ENCODE measurements at regions not wholly inside any gene's neighbourhood (a gene's known extent, or its start where the extent isn't known, plus 50 kb on each side); places are given as distances from the start of the nearest gene placed in this dataset.

DNA sequence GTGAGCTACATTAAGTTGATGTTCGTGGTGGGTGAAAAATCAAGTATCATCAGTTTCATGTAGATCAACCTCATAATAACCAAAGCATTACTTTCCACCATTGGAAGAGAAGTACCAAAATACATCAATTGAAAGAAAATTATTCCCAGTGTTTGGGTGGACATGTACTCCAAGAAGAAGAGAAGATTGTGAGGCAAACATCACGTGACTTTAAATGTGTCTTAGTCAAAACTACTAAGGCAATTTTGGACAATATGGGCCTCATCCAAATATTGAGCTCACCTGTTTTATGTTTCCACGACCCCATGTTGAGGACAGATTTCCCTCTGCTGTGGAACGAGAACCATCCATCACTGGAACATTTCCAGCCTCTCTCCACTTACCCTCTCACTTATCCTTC is 303.0 kb upstream of the LMCD1 start:
- DNase-seq (ENCODE audit: low spot score) = no peak

DNA sequence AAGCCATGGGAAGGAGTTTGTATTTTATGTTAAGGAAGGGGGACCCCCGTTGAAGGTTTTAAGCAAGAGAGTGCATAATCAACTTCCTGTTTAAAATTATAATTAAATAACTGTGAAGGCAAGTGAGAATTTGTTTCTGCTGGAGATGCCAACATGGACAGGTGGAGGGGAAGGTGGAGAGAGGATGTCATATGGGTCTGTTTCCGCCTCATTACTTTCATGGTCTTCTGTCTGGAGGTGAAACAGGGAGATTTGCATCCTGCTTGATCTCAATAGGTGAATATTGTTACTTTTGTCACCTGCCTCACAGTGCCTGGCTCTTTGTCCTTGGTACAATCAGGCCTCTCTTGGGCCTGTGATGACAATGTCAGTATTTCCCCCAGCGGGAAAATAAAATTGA is 300.6 kb upstream of the LMCD1 start:
- DNase-seq (ENCODE audit: low spot score) = no peak

DNA sequence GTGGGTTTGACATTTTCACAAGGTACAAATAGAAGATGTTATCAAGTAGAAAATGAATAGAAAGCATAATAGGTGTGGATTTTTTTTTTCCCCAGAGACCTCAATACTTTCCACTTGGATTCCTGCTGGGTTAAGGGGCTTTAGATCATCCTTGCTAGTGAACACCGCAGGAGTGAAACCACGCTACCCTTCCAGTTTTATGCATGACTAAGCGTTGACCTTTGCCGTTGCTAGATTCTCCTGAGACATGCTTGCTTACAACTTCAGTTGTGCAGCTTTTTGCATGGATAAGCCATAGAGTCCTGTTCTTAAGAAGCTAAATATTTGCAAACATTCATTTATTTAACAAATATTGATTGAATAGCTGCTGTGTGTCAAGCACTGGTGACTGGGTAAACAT is 299.7 kb upstream of the LMCD1 start:
- DNase-seq (ENCODE audit: low spot score) = no peak

DNA sequence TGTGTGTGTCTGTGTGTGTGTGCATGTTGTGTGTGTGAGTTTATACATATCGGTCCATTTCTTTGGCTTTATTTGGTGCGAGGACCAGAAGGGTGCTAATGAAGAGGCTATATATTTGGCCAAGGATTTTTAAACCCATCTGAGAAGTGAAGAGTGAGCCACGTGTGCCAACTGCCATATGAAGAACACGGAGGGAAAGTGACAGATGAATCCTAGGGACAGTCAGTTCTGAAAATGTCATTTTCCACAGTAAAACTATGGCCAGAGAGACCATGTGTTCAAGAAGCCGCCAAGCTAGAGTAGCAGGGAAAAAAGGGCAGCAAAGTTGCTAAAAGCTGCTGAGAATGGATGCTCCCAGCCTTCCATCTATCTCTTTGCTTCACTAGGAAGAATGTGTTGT is 297.3 kb upstream of the LMCD1 start:
- DNase-seq (ENCODE audit: low spot score) = no peak

DNA sequence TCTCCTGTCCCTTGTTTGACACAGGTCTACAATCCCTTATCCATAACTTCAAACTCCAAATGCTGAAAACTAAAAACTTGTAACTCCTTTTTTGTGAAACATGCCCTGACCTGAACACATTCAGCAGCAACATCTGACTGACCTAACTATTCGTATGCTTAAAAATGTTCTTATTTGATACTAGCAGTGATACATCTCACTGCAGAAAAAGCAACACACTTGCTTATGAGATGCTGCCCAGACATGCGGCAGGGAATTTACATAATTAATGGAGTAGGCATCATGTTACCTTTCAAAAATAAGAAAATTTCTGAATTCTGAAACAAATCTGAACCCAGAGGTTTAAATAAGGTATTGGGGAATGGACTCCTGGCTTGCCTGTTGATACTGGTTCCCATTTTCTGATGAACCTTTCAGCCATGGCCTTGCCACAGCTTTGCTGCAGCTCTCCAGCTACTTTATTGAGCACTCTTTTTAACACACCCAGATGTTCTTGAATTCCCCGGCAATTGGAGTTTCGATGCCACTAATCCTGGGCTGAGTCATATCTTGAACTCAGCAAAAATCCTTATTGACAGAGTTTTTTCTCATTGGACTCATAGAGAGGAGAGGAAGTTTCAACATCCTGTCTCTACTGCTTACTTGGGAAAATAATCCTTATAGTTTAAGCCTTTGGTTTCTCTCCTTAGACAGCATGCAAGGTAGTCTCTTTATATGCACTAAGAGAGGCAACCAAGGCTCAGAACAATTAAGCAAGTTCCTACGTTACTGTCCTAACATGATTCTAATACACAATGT is 296.6 kb upstream of the LMCD1 start:
- no peak for DNase-seq (ENCODE audit: low spot score)

DNA sequence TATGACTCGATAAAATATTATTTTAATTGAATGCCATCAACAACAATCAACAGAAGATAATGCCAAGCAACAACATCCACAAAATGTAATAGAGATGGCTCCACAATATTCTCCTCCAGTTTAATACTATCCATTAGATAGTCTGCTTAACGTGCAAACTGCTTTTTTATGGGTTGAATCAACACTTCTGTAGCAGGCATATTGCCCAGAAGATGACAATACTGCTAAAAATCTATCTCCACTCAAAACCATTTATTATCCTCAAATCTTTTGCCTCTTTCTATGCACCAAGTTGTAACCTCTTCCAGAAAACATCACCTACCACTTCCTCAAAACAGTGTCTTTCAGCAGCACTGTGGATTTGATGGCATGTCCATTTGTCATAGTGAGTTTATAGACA is 295.7 kb upstream of the LMCD1 start:
- no peak for DNase-seq (ENCODE audit: low spot score)

DNA sequence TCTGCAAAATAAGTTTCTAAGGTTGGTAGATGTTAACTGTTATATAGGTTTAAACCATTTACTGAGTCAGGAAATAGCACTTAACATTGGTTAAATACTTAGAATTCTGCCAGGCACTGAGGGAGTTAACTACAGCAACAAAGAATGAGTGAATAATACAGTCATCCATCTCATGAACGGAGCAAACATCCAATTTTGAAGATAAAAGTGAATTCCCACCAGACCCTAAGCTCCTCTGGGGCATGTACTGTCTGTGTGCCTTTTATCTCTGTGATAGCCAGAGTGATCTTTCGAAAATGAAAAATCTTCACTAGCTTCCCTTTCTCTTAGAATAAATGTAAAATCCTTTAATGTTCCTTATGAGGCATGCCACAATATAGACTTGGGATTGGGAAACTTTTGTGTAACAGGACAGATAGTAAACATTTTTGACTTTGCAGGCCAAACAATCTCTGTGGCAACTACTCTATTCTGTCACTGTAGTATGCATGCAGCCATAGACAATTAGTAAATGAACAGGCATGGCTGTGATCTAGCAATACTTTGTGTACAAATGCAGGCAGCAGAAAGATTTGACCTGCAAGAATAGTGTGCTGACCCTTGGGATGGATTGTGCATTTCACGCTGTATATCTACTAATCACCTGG is 294.5 kb upstream of the LMCD1 start:
- DNase-seq (ENCODE audit: low spot score) = no peak

DNA sequence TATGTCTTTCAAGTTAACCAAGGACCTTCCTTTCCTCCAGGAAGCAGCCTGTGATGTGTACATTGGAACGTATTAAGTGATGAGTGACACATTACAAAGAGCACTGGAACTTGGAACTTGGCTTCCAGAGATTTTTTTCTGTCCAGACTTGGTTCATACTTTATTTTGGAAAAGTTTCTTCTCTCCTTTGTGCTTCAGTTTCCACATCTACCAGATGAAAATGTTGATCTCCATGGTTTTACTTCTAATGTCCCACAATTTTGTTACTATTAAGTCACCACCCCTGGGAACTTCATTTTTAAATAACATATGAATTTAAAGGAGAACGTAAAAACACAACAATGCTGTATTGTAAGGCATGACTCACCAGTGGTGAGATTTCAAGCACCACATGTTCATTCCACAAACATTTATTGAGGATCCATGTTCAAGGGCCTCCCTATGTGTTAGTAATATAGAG is 290.7 kb upstream of the LMCD1 start:
- no peak for DNase-seq (ENCODE audit: low spot score)

DNA sequence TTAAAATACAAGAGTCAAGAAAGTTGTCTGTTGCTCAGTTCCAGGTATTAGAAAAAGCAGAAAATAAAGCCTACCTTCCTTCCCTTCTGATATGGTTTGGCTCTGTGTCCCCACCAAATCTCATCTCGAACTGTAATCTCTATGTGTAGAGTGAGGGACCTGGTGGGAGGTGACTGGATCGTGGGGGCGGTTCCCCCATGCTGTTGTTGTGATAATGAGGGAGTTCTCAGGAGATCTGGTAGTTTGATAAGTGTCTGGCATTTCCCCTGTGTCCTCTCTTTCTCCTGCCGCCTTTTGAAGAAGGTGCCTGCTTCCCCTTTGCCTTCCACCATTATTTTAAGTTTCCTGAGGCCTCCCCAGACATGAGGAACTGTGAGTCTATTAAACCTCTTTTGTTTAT is 288.8 kb upstream of the LMCD1 start:
- no peak for DNase-seq (ENCODE audit: low spot score)

DNA sequence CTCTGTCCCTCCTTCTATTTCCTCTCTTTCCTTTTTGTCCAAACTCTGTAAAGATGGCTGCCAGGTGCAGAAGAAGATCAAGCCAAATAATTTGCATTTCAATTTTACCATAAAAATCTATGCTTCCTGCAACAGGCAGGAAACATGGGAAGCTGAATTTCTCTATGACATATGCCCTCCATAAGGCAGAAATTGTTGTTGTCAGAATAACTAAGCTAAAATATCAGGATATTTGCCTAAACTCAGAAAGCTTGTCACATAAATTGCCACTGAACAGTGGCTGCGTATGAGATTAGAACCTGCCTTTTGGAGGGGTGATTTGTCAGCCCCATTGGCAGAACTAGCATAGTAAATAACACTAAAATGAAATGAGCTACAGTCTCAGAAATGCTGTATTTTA is 288.3 kb upstream of the LMCD1 start:
- DNase-seq (ENCODE audit: low spot score) = no peak

DNA sequence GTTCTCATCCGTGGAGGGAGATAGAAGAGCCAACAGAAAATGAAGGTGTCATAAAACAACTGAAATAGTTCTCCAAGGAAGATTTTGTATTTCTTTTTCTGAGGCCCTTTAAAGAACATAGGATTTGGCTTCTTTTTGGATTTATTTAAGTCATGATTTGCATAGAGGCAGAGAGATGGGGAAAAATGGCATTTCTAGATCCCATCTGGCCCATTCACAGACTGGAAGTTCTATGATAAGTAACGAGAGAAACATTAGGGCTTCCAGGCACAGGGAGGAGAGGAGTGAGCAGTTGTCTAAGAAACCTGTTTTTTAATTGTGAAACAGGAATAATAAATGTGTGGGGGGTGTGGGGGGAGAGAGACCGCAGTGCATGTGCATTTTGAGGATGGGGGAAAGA is 285.8 kb upstream of the LMCD1 start:
- no peak for DNase-seq (ENCODE audit: low spot score)

DNA sequence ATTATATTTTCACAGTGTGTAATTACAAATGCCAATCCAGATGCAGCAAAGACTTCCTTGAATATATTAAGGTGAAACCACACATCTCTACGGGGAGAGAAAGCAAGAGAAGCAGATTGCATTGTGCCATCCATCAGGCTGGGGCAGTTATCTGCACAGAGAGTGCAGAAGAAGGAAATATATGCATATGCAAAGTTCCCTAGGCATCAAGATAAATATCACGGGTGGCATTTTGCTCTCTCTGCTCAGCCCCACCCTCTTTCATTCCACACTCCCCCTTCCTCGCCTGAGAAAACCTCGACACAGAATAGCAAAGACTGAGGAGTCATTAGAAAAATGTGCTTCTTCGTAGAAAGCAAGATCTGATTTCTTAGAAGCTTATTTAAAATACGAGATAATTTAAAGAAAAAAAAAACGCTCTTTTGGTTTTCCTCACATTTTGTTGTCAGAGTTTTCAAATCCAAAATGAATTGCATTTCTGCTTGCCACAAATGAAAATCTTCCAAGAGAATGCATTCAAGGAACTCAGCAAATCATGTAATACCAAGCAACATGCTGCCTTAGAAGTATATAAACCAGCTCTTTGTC is 283.2 kb upstream of the LMCD1 start:
- no peak for DNase-seq (ENCODE audit: low spot score)

DNA sequence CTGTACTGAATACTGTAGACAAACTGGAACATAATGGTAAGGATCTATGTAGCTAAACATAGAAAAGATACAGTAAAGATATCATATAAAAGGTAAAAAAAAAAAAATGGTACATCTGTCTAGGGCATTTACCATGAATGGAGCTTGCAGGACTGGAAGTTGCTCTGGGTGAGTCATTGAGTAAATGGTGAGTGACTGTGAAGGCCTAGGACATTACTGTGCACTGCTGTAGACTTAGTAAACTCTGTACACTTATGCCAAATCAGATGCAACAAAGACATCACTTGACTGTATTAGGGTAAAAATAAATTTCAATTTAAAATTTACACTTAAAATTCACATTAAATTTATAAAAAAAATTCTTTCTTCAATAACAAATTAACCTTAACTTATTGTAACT is 281.3 kb upstream of the LMCD1 start:
- no peak for DNase-seq (ENCODE audit: low spot score)

DNA sequence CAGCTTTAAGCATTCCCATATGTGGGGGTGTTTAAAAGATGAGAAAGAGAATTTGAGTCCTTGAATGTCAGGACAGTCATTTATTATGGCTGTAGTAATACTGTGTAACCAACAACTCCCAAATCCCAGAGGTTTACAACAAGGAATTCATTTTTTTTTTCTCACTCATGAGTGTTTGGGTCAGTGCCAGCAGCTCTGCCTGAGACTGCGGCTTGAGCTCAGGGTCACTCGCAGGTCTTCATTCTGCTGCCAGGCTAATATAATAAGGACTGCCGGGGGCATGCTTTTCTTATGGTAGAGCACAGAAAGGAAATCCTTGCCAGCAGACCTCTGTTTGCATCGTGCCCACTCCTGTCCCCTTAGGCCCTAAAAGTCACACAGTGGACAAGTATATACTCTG is 277.9 kb upstream of the LMCD1 start:
- no peak for DNase-seq (ENCODE audit: low spot score)

DNA sequence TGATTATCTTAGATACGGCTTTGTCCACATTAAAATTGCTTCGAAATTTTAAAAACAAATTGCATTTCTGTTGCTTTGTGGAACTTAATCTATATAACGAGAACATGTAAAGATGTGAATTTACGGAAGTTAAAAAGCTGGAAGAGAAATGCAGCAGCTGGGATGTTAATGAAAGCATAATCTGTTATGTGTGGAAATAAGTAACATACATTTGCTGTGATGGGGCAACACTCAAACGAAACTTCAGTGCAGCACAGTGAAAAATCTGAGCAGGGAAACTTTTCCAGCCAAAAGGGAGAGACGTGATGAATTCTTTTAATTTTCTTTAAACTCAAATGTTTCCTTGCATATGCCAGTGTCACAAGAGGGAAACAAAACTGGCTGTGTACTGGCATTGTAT is 276.7 kb upstream of the LMCD1 start:
- no peak for DNase-seq (ENCODE audit: low spot score)

DNA sequence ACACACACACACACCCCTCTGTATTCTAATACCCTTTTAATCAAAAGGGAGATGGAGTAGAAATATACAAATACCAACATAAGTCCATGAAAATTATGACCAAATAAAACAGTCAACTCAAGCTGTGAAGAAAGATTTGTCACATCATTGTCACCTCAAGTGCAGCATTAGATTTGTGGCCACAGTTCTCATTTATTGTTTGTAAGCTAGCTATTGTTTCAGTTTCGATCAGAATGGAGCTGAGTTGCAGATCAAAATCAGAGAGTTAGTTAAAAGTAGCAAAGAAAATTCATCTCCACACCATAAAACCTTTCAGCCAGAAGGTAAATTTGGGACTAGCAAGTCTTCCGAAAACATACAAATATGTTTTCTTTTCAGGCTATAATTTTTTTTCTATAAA is 267.7 kb upstream of the LMCD1 start:
- no peak for DNase-seq (ENCODE audit: low spot score)

DNA sequence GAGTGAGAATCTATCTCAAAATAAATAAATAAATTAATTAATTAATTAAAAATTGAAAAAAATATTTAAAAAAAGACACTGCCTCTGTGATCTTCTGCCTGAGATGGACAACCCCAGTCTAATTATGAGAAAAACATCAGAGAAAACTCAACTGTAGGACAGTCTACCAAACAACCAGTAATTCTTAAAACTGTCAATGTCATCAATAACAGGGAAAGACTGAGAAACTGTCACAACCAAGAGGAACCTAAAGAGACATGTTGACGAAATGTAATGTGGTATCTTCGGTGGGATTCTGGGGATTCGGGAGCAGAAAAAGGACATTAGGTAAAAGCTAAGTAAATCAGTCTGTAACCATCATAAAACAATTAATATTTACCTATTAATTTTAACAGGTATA is 265.4 kb upstream of the LMCD1 start:
- DNase-seq (ENCODE audit: low spot score) = no peak

DNA sequence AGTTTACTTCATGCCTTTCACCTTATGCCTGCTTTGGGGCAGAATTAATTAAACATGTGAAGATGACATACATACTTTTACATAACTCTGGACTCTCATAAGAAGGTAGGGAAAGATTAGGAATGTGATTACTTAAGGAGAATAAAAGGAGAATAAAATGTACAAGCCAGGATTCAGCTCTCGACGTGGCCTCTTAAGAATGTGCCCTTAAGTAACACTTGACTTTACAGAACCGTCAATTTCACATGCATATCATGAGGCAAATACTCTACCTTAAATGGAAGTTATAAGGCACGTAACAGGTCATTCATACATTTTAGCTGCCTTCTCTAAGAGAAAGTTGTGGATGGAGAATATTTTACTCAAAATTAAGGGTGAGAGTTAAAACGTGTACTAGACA is 263.7 kb upstream of the LMCD1 start:
- DNase-seq (ENCODE audit: low spot score) = no peak

DNA sequence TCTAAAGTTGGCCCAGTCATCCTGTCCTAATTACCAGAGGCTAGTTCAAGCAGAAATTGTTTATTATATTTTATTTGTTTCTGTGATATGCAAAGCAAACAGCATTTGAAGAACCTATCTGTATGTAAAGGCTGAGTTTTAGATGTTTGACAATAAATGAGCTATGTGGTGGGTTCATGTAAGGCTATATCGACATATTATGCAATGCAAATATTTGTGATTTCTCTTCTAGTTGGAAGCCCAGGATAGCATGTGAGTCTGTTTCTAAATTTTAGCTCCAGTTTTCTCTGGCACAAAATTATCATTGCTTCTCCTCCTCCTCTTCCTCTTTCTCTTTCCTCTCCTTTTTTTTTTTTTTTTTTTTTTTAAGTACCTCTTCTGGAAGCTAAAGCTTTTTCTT is 263.2 kb upstream of the LMCD1 start:
- DNase-seq (ENCODE audit: low spot score) = no peak

DNA sequence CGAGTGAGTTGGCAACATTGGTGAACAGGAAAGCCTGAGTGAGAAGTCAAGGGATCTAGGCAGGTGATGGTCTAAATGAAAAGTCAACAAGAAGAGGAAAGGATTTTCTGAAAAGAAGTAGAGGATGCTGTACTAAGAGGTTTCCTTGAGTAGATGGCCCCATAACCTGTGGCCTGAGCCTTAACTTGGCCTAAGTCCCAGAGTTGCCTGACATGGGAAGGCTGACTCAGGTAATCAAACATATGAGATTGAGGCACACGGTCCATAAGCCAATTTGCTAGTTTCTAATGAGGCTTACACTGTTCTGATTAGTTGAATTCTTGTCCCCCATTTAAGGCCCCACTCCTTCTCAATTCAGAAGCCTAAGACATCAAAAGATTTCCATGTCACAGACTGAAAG is 262.5 kb upstream of the LMCD1 start:
- DNase-seq (ENCODE audit: low spot score) = no peak

DNA sequence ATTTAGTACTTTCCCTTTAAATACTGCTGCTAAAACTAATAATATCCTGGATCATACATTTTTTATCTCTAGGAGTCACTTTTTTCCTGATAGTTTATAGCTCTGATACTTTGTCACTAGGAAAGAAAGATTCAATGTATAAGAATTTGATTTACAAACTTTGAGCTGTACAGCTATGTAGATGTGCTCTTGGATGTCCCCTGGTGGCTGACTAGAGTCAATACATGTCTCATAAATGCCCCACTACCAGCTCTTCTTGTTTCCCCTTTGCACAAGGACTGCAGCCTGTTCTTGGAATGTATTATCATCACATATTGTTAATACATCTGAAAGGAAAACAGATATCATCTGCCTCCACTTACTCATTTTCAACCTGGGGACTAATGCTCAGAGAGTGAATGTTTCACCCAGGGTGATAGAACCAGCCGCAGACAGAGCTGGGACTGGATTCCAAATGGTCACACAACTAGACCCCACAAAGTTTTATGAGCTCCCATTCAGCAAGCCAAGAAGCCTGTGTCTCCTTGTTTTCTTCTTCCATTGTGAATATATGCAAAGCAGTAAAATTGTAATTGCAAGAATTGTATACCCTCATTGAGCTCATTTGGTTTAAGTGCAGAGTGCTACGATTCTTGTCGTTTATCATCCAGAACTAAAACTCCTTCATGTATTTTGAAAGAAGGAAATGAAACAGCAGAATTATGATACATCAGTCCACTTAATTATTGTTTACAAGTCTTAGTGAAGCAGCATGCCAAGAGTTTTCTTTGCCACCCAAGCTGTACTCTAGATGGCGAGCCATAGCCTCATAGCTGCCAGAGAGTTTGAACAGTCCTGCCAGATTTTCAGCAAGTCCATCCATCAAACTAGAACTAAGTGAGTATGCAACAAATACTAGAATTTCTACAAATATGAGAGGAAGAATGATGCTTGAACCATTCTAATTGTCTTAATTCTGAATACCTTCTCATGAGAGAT is 261.6 kb upstream of the LMCD1 start:
- DNase-seq (ENCODE audit: low spot score) = peak; percentile 54

DNA sequence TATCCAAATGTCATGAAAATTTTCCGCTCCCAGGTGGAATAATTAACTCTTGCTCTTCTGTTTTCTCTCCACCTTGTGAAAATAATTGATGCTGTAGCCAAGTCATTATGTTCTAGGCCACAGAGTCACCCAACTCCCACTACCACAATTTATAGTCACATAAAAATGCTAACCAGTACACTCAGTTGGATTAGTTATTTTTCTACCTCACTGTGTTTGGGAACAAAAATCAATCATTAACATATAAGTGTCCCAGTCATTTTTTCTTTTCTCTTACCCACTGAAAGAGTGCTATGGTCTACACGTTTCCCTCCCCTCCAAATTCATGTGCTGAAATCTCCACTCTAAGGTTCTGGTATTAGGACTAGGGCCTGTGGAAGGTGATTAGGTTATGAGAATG is 255.6 kb upstream of the LMCD1 start:
- no peak for DNase-seq (ENCODE audit: low spot score)

Data from HT-29 (cell line).